ENCODE measurements at regions not wholly inside any gene's neighbourhood (a gene's known extent, or its start where the extent isn't known, plus 50 kb on each side); places are given as distances from the start of the nearest gene placed in this dataset.
"Not testable (repeated sequence)": the region's sequence is repeated elsewhere in the genome, so short reads cannot be mapped to it uniquely, and the experiment has no call there.

DNA sequence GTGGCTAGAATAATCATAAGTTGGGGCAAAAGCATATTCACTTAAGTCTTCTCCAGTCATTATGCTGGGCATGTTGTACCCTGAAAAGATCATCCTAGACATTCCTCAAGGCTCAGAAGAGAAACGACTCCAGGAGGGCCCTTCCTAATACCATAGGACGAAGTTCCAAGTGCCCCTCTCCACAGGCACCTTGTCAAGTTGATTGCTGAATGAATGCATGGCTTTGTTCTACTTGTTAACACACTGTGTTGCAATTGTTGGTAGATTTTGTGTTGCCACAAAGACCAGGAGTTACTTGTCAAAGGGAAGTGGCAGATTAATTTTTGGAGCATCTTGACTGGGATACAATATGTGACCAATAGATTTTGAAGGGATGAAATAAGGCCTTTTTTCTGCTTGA, 194.3 kb upstream of the SMLR1 start:
- Histone ChIP-seq H3K4me3 (no peak overlapping the region), H3K4me1 (replicated peaks in 1 of 2) (peaks cover 0 to 12% of the 10 kb centered on the region in 2 donors), H3K9me3 (replicated peaks in 1 of 3) (no peaks in the 10 kb centered on the region), H3K27ac (no peak overlapping the region), H3K36me3 (replicated peaks in 1 of 2) (no peaks in the 10 kb centered on the region), H3K27me3 (no peaks in the 10 kb centered on the region)
- WGBS, 4 donors = 53 to 71% (median 64%) methylated on average over 2 of the region's 2 CpGs
- TF ChIP-seq CTCF (IDR thresholded peaks at IDR 0.05) = no peak
- TF ChIP-seq POLR2A (IDR thresholded peaks at IDR 0.05) = no peak
- DNase-seq = no peak
- intact Hi-C loops (cut with DNase I) = no loop called here

DNA sequence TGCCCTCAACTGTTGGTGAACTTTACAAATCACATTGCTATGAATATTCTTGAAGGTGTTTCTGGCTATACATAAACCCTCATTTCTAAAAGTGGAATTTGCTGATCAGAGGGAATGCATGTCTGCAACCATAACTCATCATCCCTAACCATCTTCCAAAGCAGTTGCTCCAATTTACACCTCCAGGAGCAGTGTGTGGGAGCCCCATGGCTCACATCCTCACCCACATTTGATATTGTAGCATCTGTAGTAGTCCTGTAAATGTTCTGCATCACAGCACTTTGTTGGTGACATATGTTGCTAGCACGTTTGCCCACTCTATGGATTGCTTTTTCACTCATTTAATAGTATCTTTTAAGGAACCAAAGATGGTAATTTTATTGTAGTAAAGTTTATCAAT, 183.8 kb upstream of the SMLR1 start:
- TF ChIP-seq POLR2A (IDR thresholded peaks at IDR 0.05) (no peak), CTCF (IDR thresholded peaks at IDR 0.05) (no peak)
- Histone ChIP-seq H3K4me1 (replicated peaks in 1 of 2) (no peaks in the 10 kb centered on the region), H3K4me3 (no peak overlapping the region), H3K27ac (no peak overlapping the region), H3K36me3 (replicated peaks in 1 of 2) (no peaks in the 10 kb centered on the region), H3K27me3 (no peaks in the 10 kb centered on the region), H3K9me3 (replicated peaks in 1 of 3) (peaks cover 0 to 4% (median 0%) of the 10 kb centered on the region in 3 donors)
- no peak for DNase-seq
- 32 to 86% (median 80%) methylated on average over 1 of the region's 1 CpG for WGBS, 4 donors
- intact Hi-C loops (cut with DNase I) = no loop called here

DNA sequence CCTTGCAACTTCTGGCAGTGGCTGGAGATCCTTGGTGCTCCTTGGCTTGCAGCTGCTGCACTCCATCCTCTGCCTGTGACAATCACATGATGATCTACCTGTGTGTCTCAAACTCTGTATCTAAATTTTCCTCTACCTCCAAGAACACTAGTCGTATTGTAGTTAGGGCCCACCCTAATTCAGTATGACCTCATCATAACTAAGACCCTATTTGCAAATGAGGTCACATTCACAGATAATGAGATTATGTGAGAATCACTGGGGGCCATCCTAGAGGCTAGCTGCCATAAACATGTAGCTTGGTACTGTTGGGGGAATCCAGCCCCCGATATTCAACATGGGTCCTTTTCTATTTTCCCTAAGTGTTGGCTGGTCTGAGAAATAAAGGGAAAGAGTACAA, 183.0 kb upstream of the SMLR1 start:
- Histone ChIP-seq H3K27ac (no peak overlapping the region), H3K4me1 (replicated peaks in 1 of 2) (no peaks in the 10 kb centered on the region), H3K4me3 (no peak overlapping the region), H3K9me3 (replicated peaks in 1 of 3) (peaks cover 0 to 4% (median 0%) of the 10 kb centered on the region in 3 donors), H3K36me3 (replicated peaks in 1 of 2) (no peaks in the 10 kb centered on the region), H3K27me3 (no peaks in the 10 kb centered on the region)
- TF ChIP-seq CTCF (IDR thresholded peaks at IDR 0.05) = no peak
- no peak for TF ChIP-seq POLR2A (IDR thresholded peaks at IDR 0.05)
- DNase-seq = no peak
- intact Hi-C loops (cut with DNase I) = no loop called here
- 84 to 98% (median 91%) methylated on average over 2 of the region's 2 CpGs for WGBS, 4 donors

DNA sequence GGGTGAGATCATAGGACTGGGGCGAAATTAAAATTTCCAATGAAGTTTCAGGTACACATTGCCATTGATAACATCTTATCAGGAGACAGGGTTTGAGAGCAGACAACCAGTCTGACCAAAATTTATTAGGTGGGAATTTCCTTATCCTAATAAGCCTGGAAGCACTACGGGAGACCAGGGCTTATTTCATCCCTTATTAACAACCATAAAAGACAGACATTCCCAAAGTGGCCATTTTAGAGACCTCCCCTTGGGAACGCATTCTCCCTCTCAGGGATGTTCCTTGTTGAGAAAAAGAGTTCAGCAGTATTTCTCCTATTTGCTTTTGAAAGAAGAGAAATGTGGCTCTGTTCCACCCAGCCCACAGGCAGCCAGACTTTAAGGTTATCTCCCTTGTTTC, 182.4 kb upstream of the SMLR1 start:
- H3K9me3 ChIP-seq (replicated peaks in 1 of 3); H3K4me3 ChIP-seq; H3K27ac ChIP-seq; H3K27me3 ChIP-seq; H3K36me3 ChIP-seq (replicated peaks in 1 of 2); H3K4me1 ChIP-seq (replicated peaks in 1 of 2); DNase-seq; intact Hi-C loops (cut with DNase I): not testable (repeated sequence)
- whole genome bisulfite sequencing, 4 donors = 89 to 97% (median 90%) methylated on average over 3 of the region's 3 CpGs

DNA sequence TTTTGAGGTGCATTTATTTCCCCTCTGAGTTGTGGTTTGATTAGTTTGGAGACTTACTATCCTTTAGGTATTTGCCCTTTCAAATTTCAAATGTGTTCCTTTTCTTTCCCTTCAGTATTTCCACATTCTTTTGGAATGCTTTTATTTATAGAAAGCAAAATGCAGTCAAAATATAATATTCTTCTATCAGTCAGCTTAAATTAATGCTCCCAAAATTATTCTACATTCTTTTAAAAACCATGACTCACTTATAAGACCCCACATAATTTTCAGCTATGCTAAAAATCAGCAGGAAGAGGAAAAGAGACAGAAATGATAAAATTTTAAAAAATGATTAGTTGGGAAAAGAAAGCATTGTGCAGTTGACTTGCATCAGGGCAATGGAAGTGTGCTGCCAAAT, 180.0 kb upstream of the SMLR1 start:
- intact Hi-C loops (cut with DNase I) = no loop called here
- Histone ChIP-seq H3K4me1 (replicated peaks in 1 of 2) (no peaks in the 10 kb centered on the region), H3K27me3 (no peaks in the 10 kb centered on the region), H3K4me3 (no peak overlapping the region), H3K27ac (no peak overlapping the region), H3K9me3 (replicated peaks in 1 of 3) (no peaks in the 10 kb centered on the region), H3K36me3 (replicated peaks in 1 of 2) (no peaks in the 10 kb centered on the region)
- TF ChIP-seq CTCF (IDR thresholded peaks at IDR 0.05) = no peak
- TF ChIP-seq POLR2A (IDR thresholded peaks at IDR 0.05) = no peak
- no peak for DNase-seq
